A549 (cell line): ENCODE measurements at regions not wholly inside any gene's neighbourhood (a gene's known extent, or its start where the extent isn't known, plus 50 kb on each side); places are given as distances from the start of the nearest gene placed in this dataset.

Experiments used
- ATAC-seq, 2 experiments: fragments of 200-7000 bp in 1 of 2; fragments of >200 bp in 1 of 2; cut with Nextera tagmentation in 1 of 2; cut with Tn5 transposase in 1 of 2; 3 replicates each; pipeline versions ENCODE4 v1.8.0 to v1.9.1; 2018 to 2020; ENCODE audit warnings: mild to moderate bottlenecking in 1 of 2, moderate library complexity in 1 of 2
- CTCF ChIA-PET: fragments of 300-600 bp; sonication (Branson Sonifier 250); formaldehyde crosslinking; extraction: SDS; loops from one replicate; lab custom pipeline; 2021; ENCODE audit warnings: antibody characterized with exemption, inconsistent platforms; lab: Yijun Ruan, JAX
- POLR2A ChIA-PET: fragments of 350-600 bp; formaldehyde crosslinking; extraction: SDS; loops from one replicate; lab custom pipeline; 2021; ENCODE audit warnings: antibody characterized with exemption, inconsistent platforms; lab: Yijun Ruan, JAX
- DNase-seq, 2 experiments: peaks; one replicate each; pipeline versions ENCODE4 v3.0.0 to v3.0.0-alpha.2; 2011 to 2016; ENCODE audit warnings: low read depth in 1 of 2, low spot score in 1 of 2
- FAIRE-seq: peaks from 2 replicates; lab custom pipeline; 2011; peaks lifted over from hg19 to GRCh38; lab: Jason Lieb, UNC
- H3K27ac ChIP-seq, 2 experiments: fragments of >200 bp; sonication (Bioruptor Twin); formaldehyde crosslinking; 3 replicates each; pipeline ENCODE4 v1.5.1; 2016 to 2017
- H3K4me1 ChIP-seq: fragments of >200 bp; sonication (Bioruptor Twin); formaldehyde crosslinking; 3 replicates; pipeline ENCODE4 v1.6.1; 2016
- H3K4me2 ChIP-seq: fragments of >200 bp; sonication (Bioruptor Twin); formaldehyde crosslinking; 3 replicates; pipeline ENCODE4 v1.6.1; 2016
- H3K4me3 ChIP-seq: fragments of >200 bp; sonication (Bioruptor Twin); formaldehyde crosslinking; 3 replicates; pipeline ENCODE4 v1.5.1; 2016
- H3K9me3 ChIP-seq: fragments of >200 bp; sonication (Bioruptor Twin); formaldehyde crosslinking; 3 replicates; pipeline ENCODE4 v1.6.1; 2016
- BHLHE40 ChIP-seq: IDR thresholded peaks from 2 replicates; pipeline ENCODE4 v1.6.1; 2012; ENCODE audit warnings: low read depth, low read length, inconsistent platforms
- CBX2 ChIP-seq: fragments of 200-600 bp; sonication (generic); IDR thresholded peaks from 2 replicates; pipeline ENCODE4 v1.6.1; 2016; ENCODE audit warnings: low read depth, mild to moderate bottlenecking, borderline replicate concordance
- CBX8 ChIP-seq: fragments of 200-600 bp; sonication (generic); IDR thresholded peaks from 2 replicates; pipeline ENCODE4 v1.6.1; 2016
- CHD2 ChIP-seq: fragments of 150-350 bp; IDR thresholded peaks from 2 replicates; pipeline ENCODE4 v1.6.1; 2014; ENCODE audit warnings: low read length; ENCODE audit not compliant: partially characterized antibody
- CHD4 ChIP-seq: fragments of 200-600 bp; sonication (generic); IDR thresholded peaks from 2 replicates; pipeline ENCODE4 v1.6.1; 2016; ENCODE audit warnings: antibody characterized with exemption, mild to moderate bottlenecking, borderline replicate concordance
- EHMT2 ChIP-seq: fragments of 200-600 bp; sonication (generic); IDR thresholded peaks from 2 replicates; pipeline ENCODE4 v1.6.1; 2016; ENCODE audit warnings: antibody characterized with exemption, low read depth, mild to moderate bottlenecking, moderate library complexity
- EP300 ChIP-seq, 2 experiments: fragments of >200 bp; sonication (Bioruptor Twin); formaldehyde crosslinking; IDR thresholded peaks; 2 replicates in 1 of 2; 3 replicates in 1 of 2; pipeline ENCODE4 v1.6.1; 2016 to 2017
- ESRRA ChIP-seq: fragments of 150-350 bp; IDR thresholded peaks from 2 replicates; pipeline ENCODE4 v1.6.1; 2014; ENCODE audit warnings: mild to moderate bottlenecking, low read length, borderline replicate concordance
- FOSB ChIP-seq: fragments of 250-450 bp; sonication (Bioruptor Pico); IDR thresholded peaks from 2 replicates; pipeline ENCODE4 v1.5.0; 2020; ENCODE audit warnings: mild to moderate bottlenecking, moderate library complexity
- FOXS1 ChIP-seq: fragments of 250-450 bp; sonication (Bioruptor Pico); IDR thresholded peaks from 2 replicates; pipeline ENCODE4 v1.5.0; 2020; ENCODE audit warnings: mild to moderate bottlenecking, moderate library complexity
- HOXB13 ChIP-seq: fragments of 250-450 bp; sonication (Bioruptor Pico); IDR thresholded peaks from 2 replicates; pipeline ENCODE4 v1.5.0; 2020; ENCODE audit warnings: low read depth, mild to moderate bottlenecking, moderate library complexity
- MYC ChIP-seq: IDR thresholded peaks from 2 replicates; pipeline ENCODE4 v1.6.1; 2012; ENCODE audit warnings: mild to moderate bottlenecking, inconsistent platforms, low read length, improper control_type of control experiment, borderline replicate concordance
- PBX3 ChIP-seq: IDR thresholded peaks from 2 replicates; pipeline ENCODE4 v1.6.1; 2012
- PHF8 ChIP-seq: fragments of 200-600 bp; sonication (generic); IDR thresholded peaks from 2 replicates; pipeline ENCODE4 v1.6.1; 2016; ENCODE audit warnings: low read depth, mild to moderate bottlenecking, antibody characterized with exemption, moderate library complexity, borderline replicate concordance
- RCOR1 ChIP-seq: fragments of 150-350 bp; IDR thresholded peaks from 2 replicates; pipeline ENCODE4 v1.6.1; 2014; ENCODE audit warnings: antibody characterized with exemption, low read length, low read depth
- REST ChIP-seq: fragments of 200-600 bp; sonication (generic); IDR thresholded peaks from 2 replicates; pipeline ENCODE4 v1.6.1; 2016; ENCODE audit warnings: antibody characterized with exemption, mild to moderate bottlenecking, moderate library complexity
- RFX5 ChIP-seq: fragments of 450-650 bp; IDR thresholded peaks from 2 replicates; pipeline ENCODE4 v1.7.1; 2014; ENCODE audit warnings: antibody characterized with exemption, mild to moderate bottlenecking, moderate library complexity
- RNF2 ChIP-seq: fragments of 200-600 bp; sonication (generic); IDR thresholded peaks from 2 replicates; pipeline ENCODE4 v1.6.1; 2016; ENCODE audit warnings: low read depth, mild to moderate bottlenecking, antibody characterized with exemption, moderate library complexity, borderline replicate concordance
- ZC3H11A ChIP-seq: fragments of 450-650 bp; IDR thresholded peaks from 2 replicates; pipeline ENCODE4 v1.6.1; 2014; ENCODE audit warnings: antibody characterized with exemption, mild to moderate bottlenecking
- ZFP36 ChIP-seq: fragments of 450-650 bp; IDR thresholded peaks from 2 replicates; pipeline ENCODE4 v1.6.1; 2014; ENCODE audit warnings: borderline replicate concordance; ENCODE audit not compliant: partially characterized antibody
- WGBS: methylation state at CpG from one replicate; pipeline ENCODE4 v1.1.6; 2017; ENCODE audit errors: missing lambda C conversion rate; 5-methylcytosine and 5-hydroxymethylcytosine counted together
- TF ChIP-seq, protein P1 (sequence below): IDR thresholded peaks from 2 replicates; pipeline ENCODE4 v1.6.1; 2012; ENCODE audit warnings: low read depth, borderline replicate concordance
- TF ChIP-seq, protein P2 (sequence below): fragments of 150-350 bp; IDR thresholded peaks from 2 replicates; pipeline ENCODE4 v1.6.1; 2014; ENCODE audit warnings: low read depth, mild to moderate bottlenecking, low read length
- TF ChIP-seq, protein P3 (sequence below): fragments of >200 bp; sonication (Bioruptor Twin); formaldehyde crosslinking; IDR thresholded peaks from 3 replicates; pipeline ENCODE4 v1.6.1; 2016

DNA sequence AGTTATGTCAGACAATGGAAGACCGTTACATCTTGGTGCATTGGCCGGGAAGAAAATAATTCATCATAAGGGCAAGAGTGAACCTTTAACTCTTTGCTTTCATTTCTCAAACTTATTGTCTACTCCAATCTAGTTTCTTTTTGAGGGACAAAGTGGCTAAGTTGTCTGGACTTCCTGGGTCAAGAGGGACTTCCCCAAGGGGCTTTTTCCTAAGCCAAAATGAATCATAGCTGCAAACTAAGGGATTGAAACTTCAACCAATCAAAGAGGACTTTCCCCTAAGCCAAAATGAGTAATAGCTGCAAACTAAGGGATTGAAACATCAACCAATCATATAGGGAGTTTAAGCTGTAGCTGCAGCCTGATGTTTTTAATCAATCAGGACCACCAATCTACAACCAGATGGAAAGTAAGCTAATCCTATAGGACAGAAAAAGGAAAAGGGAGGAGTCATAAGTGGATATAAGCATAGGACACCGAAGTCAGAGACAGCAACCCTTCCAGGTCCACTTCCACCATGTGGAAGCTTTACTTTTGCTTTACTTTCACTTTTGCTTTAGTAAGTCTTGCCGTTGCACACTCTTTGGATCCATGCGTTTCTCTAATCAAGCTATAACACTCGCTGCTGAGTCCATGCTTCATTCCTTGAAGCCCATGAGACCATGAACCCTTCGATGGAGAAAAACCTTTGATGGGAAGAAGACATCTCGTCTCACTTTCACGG, 72.7 kb upstream of the UTY start (continued):
- TF ChIP-seq PBX3 (no peak), FOXS1 (CRISPR knock-in tag) (no peak), EP300 (IDR thresholded peaks at IDR 0.05) (no peak), RNF2 (no peak), HOXB13 (CRISPR knock-in tag) (no peak)

GRCh38 chrY:13551246-13551645, 71.4 kb upstream of the UTY start:
- ATAC-seq (no peak), FAIRE-seq (no peak), DNase-seq (no peak)
- H3K4me1 ChIP-seq = no peaks in the 10 kb centered on the region
- H3K4me3 ChIP-seq = no peak overlapping the region
- 100% methylated on average over 1 of the region's 1 CpG for WGBS
- TF ChIP-seq BHLHE40 (no peak), HOXB13 (CRISPR knock-in tag) (no peak), PHF8 (no peak), CHD2 (no peak), FOXS1 (CRISPR knock-in tag) (no peak), RFX5 (no peak), CHD4 (no peak)
- TF ChIP-seq, protein P1, sequence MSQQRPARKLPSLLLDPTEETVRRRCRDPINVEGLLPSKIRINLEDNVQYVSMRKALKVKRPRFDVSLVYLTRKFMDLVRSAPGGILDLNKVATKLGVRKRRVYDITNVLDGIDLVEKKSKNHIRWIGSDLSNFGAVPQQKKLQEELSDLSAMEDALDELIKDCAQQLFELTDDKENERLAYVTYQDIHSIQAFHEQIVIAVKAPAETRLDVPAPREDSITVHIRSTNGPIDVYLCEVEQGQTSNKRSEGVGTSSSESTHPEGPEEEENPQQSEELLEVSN = no peak
- H3K9me3 ChIP-seq = no peaks in the 10 kb centered on the region
- POLR2A ChIA-PET = no interaction called here
- CTCF ChIA-PET = no interaction called here
- H3K4me2 ChIP-seq = no peak overlapping the region
- no peak overlapping the region for H3K27ac ChIP-seq

DNA sequence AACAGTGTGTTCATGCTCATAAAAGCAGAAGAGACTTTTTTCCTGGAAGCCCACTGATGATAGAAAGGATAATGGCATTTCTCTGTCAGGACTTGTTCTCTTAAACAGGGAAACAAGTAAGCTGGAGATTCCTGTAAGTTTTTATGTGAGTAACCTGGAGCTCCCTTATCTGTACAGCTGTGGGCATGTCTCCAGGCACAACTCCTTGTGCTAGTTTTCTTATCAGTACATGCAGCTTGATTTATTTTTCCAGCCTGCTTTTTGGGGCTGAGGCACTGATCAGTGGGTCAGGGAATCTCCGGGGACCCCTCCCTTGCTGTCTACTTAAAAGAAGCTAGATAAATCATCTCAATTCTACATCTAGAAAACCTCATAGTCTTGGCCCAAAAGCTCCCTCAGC, 64.7 kb upstream of the UTY start:
- ChIA-PET CTCF (no interaction called here), POLR2A (no interaction called here)
- no peak for FAIRE-seq

GRCh38 chrY:13537919-13538318, 58.1 kb upstream of the UTY start:
- FAIRE-seq (no peak), DNase-seq (no peak), ATAC-seq (no peak)
- H3K9me3 ChIP-seq = no peaks in the 10 kb centered on the region
- H3K4me3 ChIP-seq = no peak overlapping the region
- H3K27ac ChIP-seq = no peak overlapping the region
- no peaks in the 10 kb centered on the region for H3K4me1 ChIP-seq
- no peak overlapping the region for H3K4me2 ChIP-seq
- 7% methylated on average over 1 of the region's 1 CpG for WGBS
- ChIA-PET CTCF (no interaction called here), POLR2A (no interaction called here)
- TF ChIP-seq, protein P2, sequence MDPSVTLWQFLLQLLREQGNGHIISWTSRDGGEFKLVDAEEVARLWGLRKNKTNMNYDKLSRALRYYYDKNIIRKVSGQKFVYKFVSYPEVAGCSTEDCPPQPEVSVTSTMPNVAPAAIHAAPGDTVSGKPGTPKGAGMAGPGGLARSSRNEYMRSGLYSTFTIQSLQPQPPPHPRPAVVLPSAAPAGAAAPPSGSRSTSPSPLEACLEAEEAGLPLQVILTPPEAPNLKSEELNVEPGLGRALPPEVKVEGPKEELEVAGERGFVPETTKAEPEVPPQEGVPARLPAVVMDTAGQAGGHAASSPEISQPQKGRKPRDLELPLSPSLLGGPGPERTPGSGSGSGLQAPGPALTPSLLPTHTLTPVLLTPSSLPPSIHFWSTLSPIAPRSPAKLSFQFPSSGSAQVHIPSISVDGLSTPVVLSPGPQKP = no peak
- TF ChIP-seq ESRRA (no peak), FOSB (CRISPR knock-in tag) (no peak), HOXB13 (CRISPR knock-in tag) (no peak), FOXS1 (CRISPR knock-in tag) (no peak), REST (no peak), RCOR1 (no peak), MYC (no peak), ZC3H11A (no peak)
- TF ChIP-seq, protein P3, sequence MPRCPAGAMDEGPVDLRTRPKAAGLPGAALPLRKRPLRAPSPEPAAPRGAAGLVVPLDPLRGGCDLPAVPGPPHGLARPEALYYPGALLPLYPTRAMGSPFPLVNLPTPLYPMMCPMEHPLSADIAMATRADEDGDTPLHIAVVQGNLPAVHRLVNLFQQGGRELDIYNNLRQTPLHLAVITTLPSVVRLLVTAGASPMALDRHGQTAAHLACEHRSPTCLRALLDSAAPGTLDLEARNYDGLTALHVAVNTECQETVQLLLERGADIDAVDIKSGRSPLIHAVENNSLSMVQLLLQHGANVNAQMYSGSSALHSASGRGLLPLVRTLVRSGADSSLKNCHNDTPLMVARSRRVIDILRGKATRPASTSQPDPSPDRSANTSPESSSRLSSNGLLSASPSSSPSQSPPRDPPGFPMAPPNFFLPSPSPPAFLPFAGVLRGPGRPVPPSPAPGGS = no peak

More for the DNA sequence above, 64.7 kb upstream of the UTY start:
- DNase-seq (no peak), ATAC-seq (no peak)
- H3K4me2 ChIP-seq = no peak overlapping the region
- no peak overlapping the region for H3K27ac ChIP-seq
- no peaks in the 10 kb centered on the region for H3K9me3 ChIP-seq
- TF ChIP-seq CBX2 (no peak), CBX8 (no peak), EHMT2 (no peak), ZFP36 (no peak)
- TF ChIP-seq, protein P2 = no peak
- no peaks in the 10 kb centered on the region for H3K4me1 ChIP-seq
- 0% methylated on average over 1 of the region's 1 CpG for WGBS
- no peak overlapping the region for H3K4me3 ChIP-seq
